Gastroesophageal sphincter (tissue), 4 donors: ENCODE measurements at regions not wholly inside any gene's neighbourhood (a gene's known extent, or its start where the extent isn't known, plus 50 kb on each side); places are given as distances from the start of the nearest gene placed in this dataset.

Experiments used
- ATAC-seq: fragments of 150-250 bp; one replicate; pipeline ENCODE4 v1.9.1; 2016; ENCODE audit warnings: mild to moderate bottlenecking, moderate library complexity
- H3K27ac ChIP-seq, 4 donors: fragments of 200-600 bp; sonication (generic) in 3 of 4; 1 replicate in 3 of 4; 2 replicates in 1 of 4; pipeline ENCODE4 v1.5.1; 2016 to 2019
- H3K27me3 ChIP-seq: fragments of 200-600 bp; sonication (generic); one replicate; pipeline ENCODE4 v1.5.1; 2019
- H3K36me3 ChIP-seq, 2 donors: fragments of 200-600 bp; sonication (generic); one replicate each; pipeline ENCODE4 v1.5.1; 2019; ENCODE audit warnings: control low read depth in 1 of 2
- H3K4me1 ChIP-seq, 3 donors: fragments of 200-600 bp; sonication (generic); 1 replicate in 2 of 3; 2 replicates in 1 of 3; pipeline ENCODE4 v1.5.1; 2016 to 2019; ENCODE audit warnings: control low read depth in 2 of 3
- H3K4me3 ChIP-seq, 2 donors: fragments of 200-600 bp; sonication (generic); one replicate each; pipeline ENCODE4 v1.5.1; 2019; ENCODE audit warnings: mild to moderate bottlenecking in 1 of 2, moderate library complexity in 1 of 2
- H3K9me3 ChIP-seq, 3 donors: fragments of 200-600 bp; sonication (generic); one replicate each; pipeline ENCODE4 v1.5.1; 2017 to 2019; ENCODE audit warnings: control low read depth in 2 of 3
- EP300 ChIP-seq: sonication (generic); formaldehyde crosslinking; IDR thresholded peaks from one replicate; pipeline ENCODE4 v1.6.1; 2017; ENCODE audit warnings: antibody characterized with exemption, mild to moderate bottlenecking
- POLR2A ChIP-seq, 2 donors: fragments of 450-650 bp; IDR thresholded peaks; one replicate each; pipeline ENCODE4 v1.6.1; 2017; ENCODE audit warnings: antibody characterized with exemption in 2 of 2, mild to moderate bottlenecking in 2 of 2, moderate library complexity in 1 of 2
- POLR2AphosphoS5 ChIP-seq: sonication (generic); formaldehyde crosslinking; IDR thresholded peaks from one replicate; pipeline ENCODE4 v1.6.1; 2017; ENCODE audit warnings: antibody characterized with exemption
- WGBS, 2 donors: methylation state at CpG; one replicate each; pipeline ENCODE4 v1.1.5; 2018; ENCODE audit warnings: low coverage in 1 of 2; 5-methylcytosine and 5-hydroxymethylcytosine counted together
- TF ChIP-seq, protein P1 (sequence below), 4 experiments: fragments of 200-600 bp in 2 of 4; fragments of 450-650 bp in 2 of 4; sonication (generic) in 1 of 4; IDR thresholded peaks; one replicate each; pipeline ENCODE4 v1.5.1; 2017 to 2019; ENCODE audit warnings: antibody characterized with exemption in 4 of 4, mild to moderate bottlenecking in 2 of 4, moderate library complexity in 2 of 4

DNA sequence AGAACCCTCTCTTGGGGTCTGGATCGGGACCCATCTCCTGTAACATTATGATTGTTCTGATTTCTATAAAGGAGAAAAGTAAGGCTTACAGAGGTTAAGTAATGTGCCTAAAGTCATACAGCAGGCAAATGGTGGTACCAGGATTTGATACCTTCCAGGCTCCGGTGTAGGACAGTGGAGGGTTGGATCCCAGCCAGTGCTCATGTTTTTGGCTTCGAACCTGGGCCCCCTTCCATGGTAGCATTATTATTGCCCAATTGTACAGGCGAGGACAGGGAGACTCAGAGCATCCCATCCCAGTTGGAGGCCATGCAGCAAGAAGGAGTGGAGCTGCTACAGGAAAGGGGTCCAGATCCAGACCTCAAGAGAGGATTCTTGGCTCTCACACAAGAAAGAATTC lies 202.7 kb downstream of the TFAP2C start:
- WGBS, 2 donors, result 28 to 40% methylated on average over 1 to 3 of the region's 4 CpGs
- H3K4me1 ChIP-seq, result no peaks in the 10 kb centered on the region
- H3K27me3 ChIP-seq, result peaks cover 85% of the 10 kb centered on the region
- TF ChIP-seq POLR2A (IDR thresholded peaks at IDR 0.05), result no peak
- no peak for TF ChIP-seq POLR2AphosphoS5
- TF ChIP-seq, protein P1, sequence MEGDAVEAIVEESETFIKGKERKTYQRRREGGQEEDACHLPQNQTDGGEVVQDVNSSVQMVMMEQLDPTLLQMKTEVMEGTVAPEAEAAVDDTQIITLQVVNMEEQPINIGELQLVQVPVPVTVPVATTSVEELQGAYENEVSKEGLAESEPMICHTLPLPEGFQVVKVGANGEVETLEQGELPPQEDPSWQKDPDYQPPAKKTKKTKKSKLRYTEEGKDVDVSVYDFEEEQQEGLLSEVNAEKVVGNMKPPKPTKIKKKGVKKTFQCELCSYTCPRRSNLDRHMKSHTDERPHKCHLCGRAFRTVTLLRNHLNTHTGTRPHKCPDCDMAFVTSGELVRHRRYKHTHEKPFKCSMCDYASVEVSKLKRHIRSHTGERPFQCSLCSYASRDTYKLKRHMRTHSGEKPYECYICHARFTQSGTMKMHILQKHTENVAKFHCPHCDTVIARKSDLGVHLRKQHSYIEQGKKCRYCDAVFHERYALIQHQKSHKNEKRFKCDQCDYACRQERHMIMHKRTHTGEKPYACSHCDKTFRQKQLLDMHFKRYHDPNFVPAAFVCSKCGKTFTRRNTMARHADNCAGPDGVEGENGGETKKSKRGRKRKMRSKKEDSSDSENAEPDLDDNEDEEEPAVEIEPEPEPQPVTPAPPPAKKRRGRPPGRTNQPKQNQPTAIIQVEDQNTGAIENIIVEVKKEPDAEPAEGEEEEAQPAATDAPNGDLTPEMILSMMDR (IDR thresholded peaks at IDR 0.05), result no peak
- TF ChIP-seq EP300, result no peak
- no peaks in the 10 kb centered on the region for H3K9me3 ChIP-seq
- no peak overlapping the region for H3K27ac ChIP-seq
- H3K36me3 ChIP-seq, result no peaks in the 10 kb centered on the region
- no peak overlapping the region for H3K4me3 ChIP-seq
- ATAC-seq, result no peak

DNA sequence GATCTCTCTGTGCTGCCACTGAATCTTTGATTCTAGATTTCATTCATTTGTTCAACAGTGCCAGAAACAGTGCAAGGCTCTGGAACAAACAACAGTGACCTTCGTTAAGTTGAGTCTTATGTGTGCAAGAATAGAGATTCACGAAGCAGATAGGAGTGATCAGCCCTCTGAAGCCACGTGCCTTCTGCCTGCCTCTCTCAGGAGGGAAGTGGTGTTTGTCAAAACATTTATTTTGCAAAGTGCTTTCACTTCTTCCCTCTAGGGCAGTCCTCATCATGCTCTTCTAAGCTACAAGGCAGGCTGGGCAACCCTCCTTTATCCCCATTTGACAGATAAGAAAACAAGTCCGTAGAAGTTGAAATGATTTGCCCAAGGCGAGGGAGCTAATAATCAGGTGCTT lies 204.3 kb downstream of the TFAP2C start:
- no peak overlapping the region for H3K4me3 ChIP-seq
- H3K27me3 ChIP-seq, result peaks cover 85% of the 10 kb centered on the region
- H3K4me1 ChIP-seq, result no peaks in the 10 kb centered on the region
- TF ChIP-seq, protein P1 (IDR thresholded peaks at IDR 0.05), result no peak
- TF ChIP-seq POLR2A (IDR thresholded peaks at IDR 0.05) (no peak), EP300 (no peak), POLR2AphosphoS5 (no peak)
- no peak overlapping the region for H3K27ac ChIP-seq
- WGBS, 2 donors, result 64 to 74% methylated on average over 3 to 5 of the region's 5 CpGs
- no peak for ATAC-seq
- no peaks in the 10 kb centered on the region for H3K36me3 ChIP-seq
- H3K9me3 ChIP-seq, result no peaks in the 10 kb centered on the region

DNA sequence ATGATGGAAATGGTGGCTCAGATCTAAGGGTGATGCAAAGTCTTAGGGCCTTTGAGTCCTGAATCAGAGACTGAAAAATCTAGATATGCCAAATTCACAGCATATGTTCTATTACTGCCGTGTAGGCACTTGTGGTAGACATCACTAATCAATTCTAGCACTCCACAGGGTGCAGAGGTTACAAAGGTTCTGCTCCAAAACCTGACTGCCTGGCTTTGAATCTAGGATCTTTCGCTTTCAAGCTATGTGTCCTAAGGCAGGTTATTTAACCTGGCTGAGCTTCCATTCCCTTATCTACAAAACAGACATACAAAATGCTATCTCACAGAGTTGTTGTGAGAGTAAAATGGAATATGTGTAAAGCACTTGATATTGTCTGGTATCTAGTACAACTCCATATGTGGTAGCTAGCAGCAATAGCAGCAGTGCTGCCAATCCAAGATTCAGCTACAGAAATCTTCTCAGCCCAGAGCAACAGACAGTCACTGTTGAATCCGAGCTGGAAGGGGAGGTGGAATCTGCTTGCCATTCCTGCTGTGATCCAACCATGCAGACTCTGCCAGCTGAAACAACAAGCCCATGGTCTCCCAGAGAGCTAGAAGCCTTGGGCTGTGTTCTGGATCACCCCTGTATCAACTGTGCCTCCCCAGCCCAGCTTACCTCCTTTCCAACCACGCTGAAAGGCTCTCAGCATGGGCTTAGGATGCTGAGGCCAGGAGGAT lies 206.9 kb downstream of the TFAP2C start:
- Histone ChIP-seq H3K9me3 (no peaks in the 10 kb centered on the region), H3K36me3 (no peaks in the 10 kb centered on the region), H3K27me3 (peaks cover 78% of the 10 kb centered on the region), H3K27ac (no peak overlapping the region), H3K4me3 (no peak overlapping the region), H3K4me1 (no peaks in the 10 kb centered on the region)
- 39 to 80% methylated on average over 2 to 3 of the region's 4 CpGs for WGBS, 2 donors
- TF ChIP-seq POLR2AphosphoS5, result no peak
- TF ChIP-seq, protein P1 (IDR thresholded peaks at IDR 0.05), result no peak
- TF ChIP-seq EP300, result no peak
- TF ChIP-seq POLR2A (IDR thresholded peaks at IDR 0.05), result no peak
- no peak for ATAC-seq

DNA sequence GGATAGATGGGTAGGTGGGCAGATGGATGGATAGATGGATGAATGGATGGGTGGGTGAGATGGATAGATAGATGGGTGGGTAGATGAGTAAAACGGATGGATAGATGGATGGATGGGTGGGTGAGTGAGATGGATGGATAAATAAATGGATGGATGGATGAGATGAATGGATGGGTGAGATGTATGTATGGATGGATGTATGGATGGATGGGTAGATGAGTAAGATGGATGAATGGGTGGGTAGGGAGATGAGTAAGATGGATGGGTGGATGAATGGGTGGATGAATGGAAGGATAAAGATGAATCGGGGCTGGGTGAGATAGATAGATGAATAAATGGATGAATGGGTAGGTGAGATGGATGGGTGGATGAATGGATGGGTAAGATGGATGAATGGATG lies 210.1 kb downstream of the TFAP2C start:
- WGBS, 2 donors, result 71 to 90% methylated on average over 1 to 2 of the region's 2 CpGs
- Histone ChIP-seq H3K9me3 (no peaks in the 10 kb centered on the region), H3K36me3 (no peaks in the 10 kb centered on the region), H3K27me3 (peaks cover 51% of the 10 kb centered on the region), H3K27ac (no peak overlapping the region), H3K4me3 (no peak overlapping the region), H3K4me1 (no peaks in the 10 kb centered on the region)
- no peak for ATAC-seq
- TF ChIP-seq, protein P1 (IDR thresholded peaks at IDR 0.05), result no peak

DNA sequence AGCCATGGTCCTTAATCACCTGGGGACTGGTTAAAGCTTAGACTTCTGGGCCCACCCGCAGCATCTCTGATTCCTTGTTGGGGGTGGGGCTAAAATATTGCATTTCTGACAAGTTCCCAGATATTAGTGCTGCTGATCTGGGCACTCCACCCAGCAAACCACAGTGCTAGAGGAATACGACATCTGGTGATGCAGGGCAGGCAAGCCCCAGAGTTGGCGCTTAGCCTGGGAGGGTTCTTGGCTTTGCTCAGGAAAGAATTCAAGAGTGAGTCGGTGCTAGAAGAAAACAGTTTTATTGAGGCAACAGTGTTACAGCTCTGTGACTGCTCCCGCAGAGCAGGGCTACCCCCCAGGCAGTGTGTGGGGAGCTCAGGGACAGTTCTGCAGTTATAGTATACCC lies 210.7 kb downstream of the TFAP2C start:
- 27 to 64% methylated on average over 2 to 3 of the region's 5 CpGs for WGBS, 2 donors
- H3K4me1 ChIP-seq, result no peaks in the 10 kb centered on the region

More for the DNA sequence above, 210.7 kb downstream of the TFAP2C start:
- Histone ChIP-seq H3K27ac (no peak overlapping the region), H3K9me3 (no peaks in the 10 kb centered on the region), H3K36me3 (no peaks in the 10 kb centered on the region), H3K27me3 (peaks cover 48% of the 10 kb centered on the region), H3K4me3 (no peak overlapping the region)
- ATAC-seq, result no peak
- TF ChIP-seq, protein P1 (IDR thresholded peaks at IDR 0.05), result no peak
- no peak for TF ChIP-seq EP300
- TF ChIP-seq POLR2AphosphoS5, result no peak
- no peak for TF ChIP-seq POLR2A (IDR thresholded peaks at IDR 0.05)
